HCT116 (cell line): ENCODE measurements at regions not wholly inside any gene's neighbourhood (a gene's known extent, or its start where the extent isn't known, plus 50 kb on each side); places are given as distances from the start of the nearest gene placed in this dataset.

Source experiments
- CEBPB ChIP-seq: IDR thresholded peaks from 2 replicates; pipeline ENCODE4 v1.6.1; 2012; ENCODE audit warnings: low read depth
- ELF1 ChIP-seq: IDR thresholded peaks from 2 replicates; pipeline ENCODE4 v1.6.1; 2012; ENCODE audit warnings: low read depth, borderline replicate concordance
- EZH2 ChIP-seq: fragments of 200-600 bp; sonication (generic); IDR thresholded peaks from 2 replicates; pipeline ENCODE4 v1.6.1; 2017; ENCODE audit warnings: antibody characterized with exemption, mixed run types
- SP1 ChIP-seq: IDR thresholded peaks from 2 replicates; pipeline ENCODE4 v1.6.1; 2012; ENCODE audit warnings: low read depth
- TF ChIP-seq, protein P1 (sequence below), 3 experiments: fragments of 200-600 bp in 1 of 3; sonication (generic) in 1 of 3; IDR thresholded peaks in 2 of 3; conservative IDR thresholded peaks in 1 of 3; 2 replicates each; pipeline ENCODE4 v1.5.1; 2012 to 2017; ENCODE audit warnings: low read depth in 2 of 3, low read length in 2 of 3, antibody characterized with exemption in 1 of 3, borderline replicate concordance in 1 of 3, control low read depth in 1 of 3, mild to moderate bottlenecking in 1 of 3, mixed read lengths in 1 of 3, mixed run types in 1 of 3, moderate library complexity in 1 of 3; ENCODE audit not compliant: insufficient read depth in 1 of 3

DNA sequence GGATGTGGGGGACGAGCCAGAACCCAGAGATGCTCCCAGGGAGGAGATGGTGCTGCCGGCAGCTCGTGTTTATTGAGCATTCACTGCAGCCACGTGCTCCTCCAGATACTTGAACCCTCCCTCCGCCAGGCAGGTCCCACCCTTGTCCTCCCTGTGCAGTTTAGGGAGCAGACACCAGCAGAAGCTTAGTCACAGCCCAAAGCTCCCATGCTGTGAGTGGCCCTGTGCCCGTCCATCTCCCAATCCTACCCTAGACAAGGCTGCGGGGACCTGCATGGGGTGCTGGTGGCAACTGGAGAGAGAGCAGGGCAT, 176.5 kb upstream of the COPS8 start:
- TF ChIP-seq ELF1 (no peak), EZH2 (no peak), SP1 (no peak), CEBPB (no peak)
- TF ChIP-seq, protein P1, sequence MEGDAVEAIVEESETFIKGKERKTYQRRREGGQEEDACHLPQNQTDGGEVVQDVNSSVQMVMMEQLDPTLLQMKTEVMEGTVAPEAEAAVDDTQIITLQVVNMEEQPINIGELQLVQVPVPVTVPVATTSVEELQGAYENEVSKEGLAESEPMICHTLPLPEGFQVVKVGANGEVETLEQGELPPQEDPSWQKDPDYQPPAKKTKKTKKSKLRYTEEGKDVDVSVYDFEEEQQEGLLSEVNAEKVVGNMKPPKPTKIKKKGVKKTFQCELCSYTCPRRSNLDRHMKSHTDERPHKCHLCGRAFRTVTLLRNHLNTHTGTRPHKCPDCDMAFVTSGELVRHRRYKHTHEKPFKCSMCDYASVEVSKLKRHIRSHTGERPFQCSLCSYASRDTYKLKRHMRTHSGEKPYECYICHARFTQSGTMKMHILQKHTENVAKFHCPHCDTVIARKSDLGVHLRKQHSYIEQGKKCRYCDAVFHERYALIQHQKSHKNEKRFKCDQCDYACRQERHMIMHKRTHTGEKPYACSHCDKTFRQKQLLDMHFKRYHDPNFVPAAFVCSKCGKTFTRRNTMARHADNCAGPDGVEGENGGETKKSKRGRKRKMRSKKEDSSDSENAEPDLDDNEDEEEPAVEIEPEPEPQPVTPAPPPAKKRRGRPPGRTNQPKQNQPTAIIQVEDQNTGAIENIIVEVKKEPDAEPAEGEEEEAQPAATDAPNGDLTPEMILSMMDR (IDR thresholded peaks at IDR 0.05 in 2 of 3, conservative IDR thresholded peaks at IDR 0.05 in 1 of 3; ENCODE audit: borderline replicate concordance in 1 of 3, insufficient read depth in 1 of 3, low read depth in 2 of 3, low read length in 2 of 3) = no peak
